Sigmoid colon (tissue), 6 donors: ENCODE measurements at regions not wholly inside any gene's neighbourhood (a gene's known extent, or its start where the extent isn't known, plus 50 kb on each side); places are given as distances from the start of the nearest gene placed in this dataset.

ENCODE experiments used
- DNase-seq: peaks from one replicate; pipeline ENCODE4 v3.0.0-alpha.2; 2019
- H3K27ac ChIP-seq, 4 donors: fragments of 200-600 bp; sonication (generic); one replicate each; pipeline ENCODE4 v1.5.1; 2016 to 2019; ENCODE audit warnings: mild to moderate bottlenecking in 1 of 4
- H3K27me3 ChIP-seq, 3 donors: fragments of 200-600 bp; sonication (generic); one replicate each; pipeline ENCODE4 v1.5.1; 2019; ENCODE audit warnings: mild to moderate bottlenecking in 1 of 3
- H3K36me3 ChIP-seq, 4 donors: fragments of 200-600 bp; sonication (generic); one replicate each; pipeline ENCODE4 v1.5.1; 2016 to 2019
- H3K4me1 ChIP-seq, 4 donors: fragments of 200-600 bp; sonication (generic); one replicate each; pipeline ENCODE4 v1.5.1; 2017 to 2019
- H3K4me3 ChIP-seq, 4 donors: fragments of 200-600 bp; sonication (generic); one replicate each; pipeline ENCODE4 v1.5.1; 2017 to 2019; ENCODE audit warnings: mild to moderate bottlenecking in 2 of 4, moderate library complexity in 1 of 4
- H3K9me3 ChIP-seq, 4 donors: fragments of 200-600 bp in 3 of 4; sonication (generic) in 3 of 4; one replicate each; pipeline versions ENCODE4 v1.5.1 to v1.6.1; 2013 to 2019
- CTCF ChIP-seq, 4 experiments: fragments of 450-650 bp in 3 of 4; fragments of 200-600 bp in 1 of 4; IDR thresholded peaks; one replicate each; pipeline ENCODE4 v1.5.1; 2016 to 2019; ENCODE audit warnings: antibody characterized with exemption in 4 of 4, mild to moderate bottlenecking in 3 of 4, moderate library complexity in 2 of 4
- EP300 ChIP-seq, 4 donors: sonication (generic); formaldehyde crosslinking; IDR thresholded peaks; one replicate each; pipeline ENCODE4 v1.6.1; 2017; ENCODE audit warnings: antibody characterized with exemption in 4 of 4
- POLR2A ChIP-seq, 2 donors: fragments of 450-650 bp; IDR thresholded peaks; one replicate each; pipeline ENCODE4 v1.6.1; 2016; ENCODE audit warnings: antibody characterized with exemption in 2 of 2, mild to moderate bottlenecking in 2 of 2, moderate library complexity in 2 of 2
- POLR2AphosphoS5 ChIP-seq, 4 donors: sonication (generic); formaldehyde crosslinking; IDR thresholded peaks; one replicate each; pipeline ENCODE4 v1.6.1; 2017; ENCODE audit warnings: antibody characterized with exemption in 4 of 4
- WGBS, 2 donors: extraction: QIAGEN DNeasy Blood & Tissue Kit; methylation state at CpG; one replicate each; pipeline ENCODE4 v1.1.7; 2013; 5-methylcytosine and 5-hydroxymethylcytosine counted together
- intact Hi-C: fragments of 100-400 bp; cut with DNase I; formaldehyde crosslinking; loops from one replicate; pipeline ENCODE4 v1.15.1; 2023
- donor health status: healthy with polysubstance abuse.
- donor health status: healthy.

- Histone ChIP-seq H3K36me3 (no peaks in the 10 kb centered on the region), H3K27me3 (peaks cover 0 to 6% (median 0%) of the 10 kb centered on the region in 3 donors), H3K4me1 (no peaks in the 10 kb centered on the region), H3K9me3 (no peaks in the 10 kb centered on the region), H3K27ac (no peak overlapping the region), H3K4me3 (no peak overlapping the region)
- 84% methylated on average over 6 of the region's 6 CpGs for WGBS, 2 donors
- DNase-seq = no peak
- TF ChIP-seq CTCF (IDR thresholded peaks at IDR 0.05) = no peak
- TF ChIP-seq EP300 (IDR thresholded peaks at IDR 0.05) = no peak
- no peak for TF ChIP-seq POLR2A (IDR thresholded peaks at IDR 0.05)
- TF ChIP-seq POLR2AphosphoS5 (IDR thresholded peaks at IDR 0.05) = no peak
- intact Hi-C loops = no loop called here
These were observed 1042.9 kb downstream of the NTRK3 start for GRCh38 chr15:87213626-87214025.

GRCh38 chr15:87212041-87212440 is 1044.5 kb downstream of the NTRK3 start:
- no peaks in the 10 kb centered on the region for H3K4me1 ChIP-seq
- no peak for TF ChIP-seq CTCF (IDR thresholded peaks at IDR 0.05)
- H3K36me3 ChIP-seq = no peaks in the 10 kb centered on the region
- no peak overlapping the region for H3K27ac ChIP-seq
- H3K27me3 ChIP-seq = peaks cover 0 to 6% (median 0%) of the 10 kb centered on the region in 3 donors
- no peak for DNase-seq
- WGBS, 2 donors = 62 to 78% methylated on average over 4 of the region's 4 CpGs
- no peaks in the 10 kb centered on the region for H3K9me3 ChIP-seq
- H3K4me3 ChIP-seq = no peak overlapping the region
- intact Hi-C loops = no loop called here

- DNase-seq = no peak
These were observed 1045.0 kb downstream of the NTRK3 start for GRCh38 chr15:87211547-87211946.

GRCh38 chr15:87209891-87210689 is 1046.4 kb downstream of the NTRK3 start:
- no peak overlapping the region for H3K4me3 ChIP-seq
- H3K36me3 ChIP-seq = no peaks in the 10 kb centered on the region
- H3K4me1 ChIP-seq = no peaks in the 10 kb centered on the region
- TF ChIP-seq POLR2AphosphoS5 (IDR thresholded peaks at IDR 0.05) (no peak), CTCF (IDR thresholded peaks at IDR 0.05) (no peak), POLR2A (IDR thresholded peaks at IDR 0.05) (no peak), EP300 (IDR thresholded peaks at IDR 0.05) (no peak)
- peaks cover 0 to 2% (median 0%) of the 10 kb centered on the region in 3 donors for H3K27me3 ChIP-seq
- H3K27ac ChIP-seq = no peak overlapping the region
- intact Hi-C loops = no loop called here
- DNase-seq = no peak
- H3K9me3 ChIP-seq = no peaks in the 10 kb centered on the region
- 46 to 47% methylated on average over 3 of the region's 3 CpGs for WGBS, 2 donors

More at GRCh38 chr15:87211547-87211946, 1045.0 kb downstream of the NTRK3 start:
- H3K27me3 ChIP-seq = peaks cover 0 to 4% (median 0%) of the 10 kb centered on the region in 3 donors
- no peak overlapping the region for H3K4me3 ChIP-seq
- no peak overlapping the region for H3K27ac ChIP-seq
- 72 to 80% methylated on average over 1 of the region's 1 CpG for WGBS, 2 donors
- no peaks in the 10 kb centered on the region for H3K36me3 ChIP-seq
- no peaks in the 10 kb centered on the region for H3K4me1 ChIP-seq
- no peaks in the 10 kb centered on the region for H3K9me3 ChIP-seq
- intact Hi-C loops = no loop called here
- TF ChIP-seq CTCF (IDR thresholded peaks at IDR 0.05) (no peak), POLR2A (IDR thresholded peaks at IDR 0.05) (no peak), POLR2AphosphoS5 (IDR thresholded peaks at IDR 0.05) (no peak), EP300 (IDR thresholded peaks at IDR 0.05) (no peak)
